ENCODE measurements at regions not wholly inside any gene's neighbourhood (a gene's known extent, or its start where the extent isn't known, plus 50 kb on each side); places are given as distances from the start of the nearest gene placed in this dataset.

DNA sequence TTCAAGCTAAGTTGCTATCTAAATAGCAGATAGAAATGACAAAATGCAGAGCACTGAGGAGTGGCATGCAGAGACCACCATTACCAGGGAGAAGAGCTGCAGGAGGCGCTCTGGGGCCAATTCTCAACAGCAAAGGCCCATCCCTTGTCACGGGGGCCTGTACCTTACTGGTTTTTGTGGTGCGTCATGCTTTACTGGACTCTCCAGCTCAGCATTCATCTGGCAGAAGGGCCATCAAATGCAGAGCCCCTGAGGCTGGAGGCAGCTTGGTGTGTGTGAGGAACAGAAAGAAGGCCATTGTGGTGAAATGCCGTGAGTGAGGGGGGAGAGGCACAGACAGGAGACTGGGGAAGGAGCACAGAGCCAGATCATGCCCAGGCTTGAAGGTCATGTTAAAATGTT is 56.5 kb upstream of the NAV2 start:
- TF ChIP-seq, protein P1, sequence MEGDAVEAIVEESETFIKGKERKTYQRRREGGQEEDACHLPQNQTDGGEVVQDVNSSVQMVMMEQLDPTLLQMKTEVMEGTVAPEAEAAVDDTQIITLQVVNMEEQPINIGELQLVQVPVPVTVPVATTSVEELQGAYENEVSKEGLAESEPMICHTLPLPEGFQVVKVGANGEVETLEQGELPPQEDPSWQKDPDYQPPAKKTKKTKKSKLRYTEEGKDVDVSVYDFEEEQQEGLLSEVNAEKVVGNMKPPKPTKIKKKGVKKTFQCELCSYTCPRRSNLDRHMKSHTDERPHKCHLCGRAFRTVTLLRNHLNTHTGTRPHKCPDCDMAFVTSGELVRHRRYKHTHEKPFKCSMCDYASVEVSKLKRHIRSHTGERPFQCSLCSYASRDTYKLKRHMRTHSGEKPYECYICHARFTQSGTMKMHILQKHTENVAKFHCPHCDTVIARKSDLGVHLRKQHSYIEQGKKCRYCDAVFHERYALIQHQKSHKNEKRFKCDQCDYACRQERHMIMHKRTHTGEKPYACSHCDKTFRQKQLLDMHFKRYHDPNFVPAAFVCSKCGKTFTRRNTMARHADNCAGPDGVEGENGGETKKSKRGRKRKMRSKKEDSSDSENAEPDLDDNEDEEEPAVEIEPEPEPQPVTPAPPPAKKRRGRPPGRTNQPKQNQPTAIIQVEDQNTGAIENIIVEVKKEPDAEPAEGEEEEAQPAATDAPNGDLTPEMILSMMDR (IDR thresholded peaks at IDR 0.05; ENCODE audit: borderline replicate concordance, extremely low read depth, low read length, poor library complexity, severe bottlenecking), result no peak
- TF ChIP-seq EZH2 (IDR thresholded peaks at IDR 0.05; ENCODE audit: borderline replicate concordance, low read depth, low read length, severe bottlenecking), result no peak
